NCI-H526 treated with DMSO at 0.1 percent for 48 hours (cell line): ENCODE measurements at regions not wholly inside any gene's neighbourhood (a gene's known extent, or its start where the extent isn't known, plus 50 kb on each side); places are given as distances from the start of the nearest gene placed in this dataset.
A peak's percentile ranks its signal among the peaks of the same experiment; 100 is the strongest.

Experiments used
- DNase-seq: peaks from one replicate; lab custom pipeline; 2025; lab: John Stamatoyannopoulos, UW

GRCh38 chr9:26742828-26743476, 149.7 kb downstream of the CAAP1 start:
- peak; percentile 36 for DNase-seq

GRCh38 chr9:26735160-26735559, 157.4 kb downstream of the CAAP1 start:
- DNase-seq: no peak

- no peak for DNase-seq
These were observed 163.4 kb downstream of the CAAP1 start for GRCh38 chr9:26729187-26729586.

GRCh38 chr9:26727471-26727870, 165.1 kb downstream of the CAAP1 start:
- DNase-seq: no peak

- no peak for DNase-seq
These were observed 167.0 kb downstream of the CAAP1 start for GRCh38 chr9:26725573-26725972.

GRCh38 chr9:26723486-26723885, 169.1 kb downstream of the CAAP1 start:
- peak; percentile 12 for DNase-seq

- no peak for DNase-seq
These were observed 169.8 kb downstream of the CAAP1 start for GRCh38 chr9:26722755-26723154.

GRCh38 chr9:26710008-26710407, 182.6 kb downstream of the CAAP1 start:
- DNase-seq: no peak

GRCh38 chr9:26706223-26706622, 186.4 kb downstream of the CAAP1 start:
- no peak for DNase-seq

- no peak for DNase-seq
These were observed 197.3 kb downstream of the CAAP1 start for GRCh38 chr9:26695298-26695622.

GRCh38 chr9:26694381-26695297, 198.0 kb downstream of the CAAP1 start:
- DNase-seq: no peak

GRCh38 chr9:26689041-26689440, 203.6 kb downstream of the CAAP1 start:
- DNase-seq: no peak

- DNase-seq: no peak
These were observed 205.2 kb downstream of the CAAP1 start for GRCh38 chr9:26687421-26687820.

GRCh38 chr9:26685818-26686217, 206.8 kb downstream of the CAAP1 start:
- DNase-seq: no peak

- no peak for DNase-seq
These were observed 208.6 kb downstream of the CAAP1 start for GRCh38 chr9:26684029-26684428.

- DNase-seq: no peak
These were observed 209.7 kb downstream of the CAAP1 start for GRCh38 chr9:26682796-26683496.

GRCh38 chr9:26682041-26682440, 210.6 kb downstream of the CAAP1 start:
- DNase-seq: no peak

GRCh38 chr9:26677965-26678706, 214.5 kb downstream of the CAAP1 start:
- DNase-seq: no peak

GRCh38 chr9:26675035-26675434, 217.6 kb downstream of the CAAP1 start:
- DNase-seq: no peak

- DNase-seq: no peak
These were observed 219.3 kb downstream of the CAAP1 start for GRCh38 chr9:26673261-26673660.

GRCh38 chr9:26669701-26670670, 222.6 kb downstream of the CAAP1 start:
- DNase-seq: no peak
